ENCODE measurements at regions not wholly inside any gene's neighbourhood (a gene's known extent, or its start where the extent isn't known, plus 50 kb on each side); places are given as distances from the start of the nearest gene placed in this dataset.
"Not testable (repeated sequence)": the region's sequence is repeated elsewhere in the genome, so short reads cannot be mapped to it uniquely, and the experiment has no call there.

- intact Hi-C loops (cut with DNase I): loop anchor here (10.0 kb wide), 1 partner anchor 175 kb away; no protein-coding TSS in a partner anchor
- Histone ChIP-seq H3K27me3 (no peaks in the 10 kb centered on the region), H3K27ac (no peak overlapping the region), H3K9me3 (no peaks in the 10 kb centered on the region), H3K36me3 (replicated peaks in 1 of 2; ENCODE audit: insufficient read depth in 1 of 2, low read depth in 2 of 2) (no peaks in the 10 kb centered on the region), H3K4me1 (no peaks in the 10 kb centered on the region), H3K4me3 (no peak overlapping the region)
- ATAC-seq (no peak), DNase-seq (peak in 1 of 4 donors; percentile 7)
- WGBS, 2 donors: 51 to 74% methylated on average over 4 of the region's 4 CpGs
- TF ChIP-seq POLR2A (IDR thresholded peaks at IDR 0.05) (no peak), CTCF (IDR thresholded peaks at IDR 0.05) (no peak)
Measured at GRCh38 chrX:109889289-109890006, 113.5 kb upstream of the TMEM164 start.

DNA sequence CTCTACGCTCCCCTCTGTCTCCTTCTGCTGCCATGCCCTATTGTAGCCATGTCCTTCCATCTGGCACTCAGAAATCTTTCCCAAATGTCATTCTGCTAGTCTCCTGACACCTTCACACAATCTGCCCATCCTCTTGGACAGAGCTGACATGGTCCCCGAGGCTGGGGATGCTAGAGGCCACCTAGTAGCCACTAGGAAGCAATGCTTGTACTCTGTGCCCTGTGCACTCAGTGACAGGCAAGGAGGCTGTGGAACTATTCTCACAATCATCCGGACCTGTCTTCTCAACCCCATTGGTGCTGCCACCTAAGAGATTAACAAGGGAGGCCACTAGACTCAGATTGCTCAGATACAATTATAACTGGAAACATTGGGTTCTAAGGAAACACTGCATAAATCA, 112.6 kb upstream of the TMEM164 start:
- WGBS, 2 donors: 78 to 100% methylated on average over 1 to 3 of the region's 3 CpGs
- no peak for TF ChIP-seq CTCF (IDR thresholded peaks at IDR 0.05)
- no peak overlapping the region for H3K4me3 ChIP-seq
- H3K9me3 ChIP-seq: no peaks in the 10 kb centered on the region
- H3K36me3 ChIP-seq (replicated peaks in 1 of 2; ENCODE audit: insufficient read depth in 1 of 2, low read depth in 2 of 2): no peaks in the 10 kb centered on the region
- DNase-seq: no peak
- H3K27ac ChIP-seq: no peak overlapping the region
- no peak for ATAC-seq
- no peaks in the 10 kb centered on the region for H3K4me1 ChIP-seq
- no peaks in the 10 kb centered on the region for H3K27me3 ChIP-seq
- intact Hi-C loops (cut with DNase I): no loop called here

- Histone ChIP-seq H3K27ac (no peak overlapping the region), H3K4me1 (no peaks in the 10 kb centered on the region), H3K36me3 (replicated peaks in 1 of 2; ENCODE audit: insufficient read depth in 1 of 2, low read depth in 2 of 2) (no peaks in the 10 kb centered on the region), H3K4me3 (no peak overlapping the region), H3K27me3 (no peaks in the 10 kb centered on the region), H3K9me3 (no peaks in the 10 kb centered on the region)
- TF ChIP-seq POLR2A (IDR thresholded peaks at IDR 0.05) (no peak), CTCF (IDR thresholded peaks at IDR 0.05) (peak; percentile 56 to 74 (median 62))
- 13 to 24% methylated on average over 6 to 7 of the region's 7 CpGs for WGBS, 2 donors
- DNase-seq (peak; percentile 45 to 71 (median 54)), ATAC-seq (peak; percentile 59)
- intact Hi-C loops (cut with DNase I): no loop called here
Measured at GRCh38 chrX:109890910-109891502, 111.9 kb upstream of the TMEM164 start.

DNA sequence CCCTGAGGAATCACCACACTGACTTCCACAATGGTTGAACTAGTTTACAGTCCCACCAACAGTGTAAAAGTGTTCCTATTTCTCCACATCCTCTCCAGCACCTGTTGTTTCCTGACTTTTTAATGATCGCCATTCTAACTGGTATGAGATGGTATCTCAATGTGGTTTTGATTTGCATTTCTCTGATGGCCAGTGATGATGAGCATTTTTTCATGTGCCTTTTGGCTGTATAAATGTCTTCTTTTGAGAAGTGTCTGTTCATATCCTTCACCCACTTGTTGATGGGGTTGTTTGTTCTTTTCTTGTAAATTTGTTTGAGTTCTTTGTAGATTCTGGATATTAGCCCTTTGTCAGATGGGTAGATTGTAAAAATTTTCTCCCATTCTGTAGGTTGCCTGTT, 106.9 kb upstream of the TMEM164 start:
- H3K27ac ChIP-seq; H3K36me3 ChIP-seq (replicated peaks in 1 of 2; ENCODE audit: insufficient read depth in 1 of 2, low read depth in 2 of 2); intact Hi-C loops (cut with DNase I); DNase-seq; H3K4me1 ChIP-seq; H3K4me3 ChIP-seq; H3K9me3 ChIP-seq; ATAC-seq; H3K27me3 ChIP-seq: not testable (repeated sequence)
- 100% methylated on average over 1 of the region's 1 CpG; no CpG with 5 or more reads in 1 of the 2 donors for WGBS, 2 donors

DNA sequence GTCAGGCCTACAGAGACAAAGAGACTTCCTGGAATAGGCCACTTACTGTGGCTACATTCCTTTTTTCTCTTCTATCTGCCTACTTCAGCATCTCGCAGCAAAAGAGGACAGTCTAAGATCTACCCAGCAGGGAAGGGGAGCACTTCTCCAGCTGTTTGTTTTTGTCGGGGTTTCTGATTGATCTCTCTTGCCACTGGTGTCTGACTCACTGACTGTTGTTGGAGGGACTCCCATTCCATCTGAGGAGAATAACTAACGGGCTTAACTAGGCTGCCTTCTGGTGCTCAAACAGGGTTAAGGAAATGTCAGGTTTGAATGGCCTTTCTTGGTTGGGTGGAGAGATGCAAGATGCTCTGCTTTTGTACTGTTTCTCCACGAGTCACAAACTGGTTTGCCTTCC, 100.2 kb upstream of the TMEM164 start:
- ATAC-seq: no peak
- H3K27me3 ChIP-seq: no peaks in the 10 kb centered on the region
- intact Hi-C loops (cut with DNase I): loop anchor here (10.0 kb wide), 1 partner anchor 242 kb away; no protein-coding TSS in a partner anchor
- no peak for DNase-seq
- H3K4me1 ChIP-seq: no peaks in the 10 kb centered on the region
- H3K4me3 ChIP-seq: no peak overlapping the region
- H3K36me3 ChIP-seq (replicated peaks in 1 of 2; ENCODE audit: insufficient read depth in 1 of 2, low read depth in 2 of 2): no peaks in the 10 kb centered on the region
- 51 to 60% methylated on average over 3 to 4 of the region's 4 CpGs for WGBS, 2 donors
- H3K9me3 ChIP-seq: no peaks in the 10 kb centered on the region
- no peak overlapping the region for H3K27ac ChIP-seq
- no peak for TF ChIP-seq CTCF (IDR thresholded peaks at IDR 0.05)
- no peak for TF ChIP-seq POLR2A (IDR thresholded peaks at IDR 0.05)
